ENCODE measurements at regions not wholly inside any gene's neighbourhood (a gene's known extent, or its start where the extent isn't known, plus 50 kb on each side); places are given as distances from the start of the nearest gene placed in this dataset.

DNA sequence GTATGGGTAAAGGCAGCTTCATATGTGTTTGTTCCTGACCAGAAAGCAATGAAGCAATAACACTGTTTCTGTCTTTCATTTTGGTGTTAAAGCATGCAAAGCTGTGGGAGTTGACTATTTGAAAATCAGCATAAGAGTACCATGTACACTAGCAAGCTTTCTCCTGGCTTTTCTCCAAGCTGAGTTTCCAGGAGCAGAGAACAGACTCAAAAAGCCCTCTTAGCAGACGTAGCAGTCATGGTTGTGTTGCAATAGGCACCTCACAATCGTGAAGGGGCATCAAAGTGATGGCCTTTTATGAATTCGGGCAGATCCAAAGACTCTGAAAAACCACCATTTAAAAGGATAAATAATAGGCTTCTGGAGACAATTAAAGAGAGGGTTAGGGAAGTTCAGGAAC is 159.7 kb downstream of the PTGER3 start:
- Histone ChIP-seq H3K27me3 (ENCODE audit: insufficient read depth, low read length) (no peaks in the 10 kb centered on the region), H3K79me2 (ENCODE audit: insufficient read depth, low read length) (no peaks in the 10 kb centered on the region), H3K27ac (ENCODE audit: low read depth, low read length) (no peak overlapping the region), H3K9me3 (ENCODE audit: low read depth, low read length) (no peaks in the 10 kb centered on the region), H4K20me1 (ENCODE audit: insufficient read depth, low read length) (no peaks in the 10 kb centered on the region), H3K4me3 (ENCODE audit: insufficient read depth, low read length) (no peak overlapping the region), H3K4me2 (ENCODE audit: insufficient read depth, low read length) (no peak overlapping the region), H2AFZ (ENCODE audit: low read length) (no peak overlapping the region), H3K36me3 (ENCODE audit: insufficient read depth, low read length) (no peaks in the 10 kb centered on the region), H3K4me1 (ENCODE audit: insufficient read depth, low read length) (no peaks in the 10 kb centered on the region)
- TF ChIP-seq, protein P1, sequence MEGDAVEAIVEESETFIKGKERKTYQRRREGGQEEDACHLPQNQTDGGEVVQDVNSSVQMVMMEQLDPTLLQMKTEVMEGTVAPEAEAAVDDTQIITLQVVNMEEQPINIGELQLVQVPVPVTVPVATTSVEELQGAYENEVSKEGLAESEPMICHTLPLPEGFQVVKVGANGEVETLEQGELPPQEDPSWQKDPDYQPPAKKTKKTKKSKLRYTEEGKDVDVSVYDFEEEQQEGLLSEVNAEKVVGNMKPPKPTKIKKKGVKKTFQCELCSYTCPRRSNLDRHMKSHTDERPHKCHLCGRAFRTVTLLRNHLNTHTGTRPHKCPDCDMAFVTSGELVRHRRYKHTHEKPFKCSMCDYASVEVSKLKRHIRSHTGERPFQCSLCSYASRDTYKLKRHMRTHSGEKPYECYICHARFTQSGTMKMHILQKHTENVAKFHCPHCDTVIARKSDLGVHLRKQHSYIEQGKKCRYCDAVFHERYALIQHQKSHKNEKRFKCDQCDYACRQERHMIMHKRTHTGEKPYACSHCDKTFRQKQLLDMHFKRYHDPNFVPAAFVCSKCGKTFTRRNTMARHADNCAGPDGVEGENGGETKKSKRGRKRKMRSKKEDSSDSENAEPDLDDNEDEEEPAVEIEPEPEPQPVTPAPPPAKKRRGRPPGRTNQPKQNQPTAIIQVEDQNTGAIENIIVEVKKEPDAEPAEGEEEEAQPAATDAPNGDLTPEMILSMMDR (IDR thresholded peaks at IDR 0.05; ENCODE audit: extremely low read depth, low read depth, low read length): no peak
- no peak for DNase-seq (ENCODE audit: insufficient read length, low spot score, missing footprints)

DNA sequence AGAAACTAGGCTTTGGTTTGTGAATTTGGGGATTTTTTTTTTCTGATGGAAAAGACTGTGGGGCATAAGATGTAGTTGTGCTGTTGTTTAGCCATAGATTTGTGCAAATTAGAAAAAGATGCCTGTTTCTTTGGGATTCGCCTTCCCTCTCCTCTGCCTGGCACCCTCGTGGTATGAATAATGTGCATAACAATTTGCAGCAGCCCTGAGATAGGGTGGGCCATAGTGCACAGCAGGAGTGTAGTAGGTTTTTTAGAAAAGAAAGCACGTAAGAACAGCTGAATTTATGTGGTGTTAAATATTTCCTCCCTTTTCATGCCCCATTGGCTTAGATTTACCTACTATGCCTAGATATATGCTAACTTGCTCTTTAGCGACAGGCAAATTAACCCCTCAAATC is 158.9 kb downstream of the PTGER3 start:
- H3K4me3 ChIP-seq (ENCODE audit: insufficient read depth, low read length): no peak overlapping the region
- no peaks in the 10 kb centered on the region for H3K27me3 ChIP-seq (ENCODE audit: insufficient read depth, low read length)
- no peaks in the 10 kb centered on the region for H3K4me1 ChIP-seq (ENCODE audit: insufficient read depth, low read length)
- H3K27ac ChIP-seq (ENCODE audit: low read depth, low read length): no peak overlapping the region
- DNase-seq (ENCODE audit: insufficient read length, low spot score, missing footprints): no peak
- H3K79me2 ChIP-seq (ENCODE audit: insufficient read depth, low read length): no peaks in the 10 kb centered on the region
- TF ChIP-seq, protein P1 (IDR thresholded peaks at IDR 0.05; ENCODE audit: extremely low read depth, low read depth, low read length): no peak
- no peak overlapping the region for H2AFZ ChIP-seq (ENCODE audit: low read length)
- no peaks in the 10 kb centered on the region for H3K36me3 ChIP-seq (ENCODE audit: insufficient read depth, low read length)
- no peak overlapping the region for H3K4me2 ChIP-seq (ENCODE audit: insufficient read depth, low read length)
- H3K9me3 ChIP-seq (ENCODE audit: low read depth, low read length): no peaks in the 10 kb centered on the region
- no peaks in the 10 kb centered on the region for H4K20me1 ChIP-seq (ENCODE audit: insufficient read depth, low read length)

DNA sequence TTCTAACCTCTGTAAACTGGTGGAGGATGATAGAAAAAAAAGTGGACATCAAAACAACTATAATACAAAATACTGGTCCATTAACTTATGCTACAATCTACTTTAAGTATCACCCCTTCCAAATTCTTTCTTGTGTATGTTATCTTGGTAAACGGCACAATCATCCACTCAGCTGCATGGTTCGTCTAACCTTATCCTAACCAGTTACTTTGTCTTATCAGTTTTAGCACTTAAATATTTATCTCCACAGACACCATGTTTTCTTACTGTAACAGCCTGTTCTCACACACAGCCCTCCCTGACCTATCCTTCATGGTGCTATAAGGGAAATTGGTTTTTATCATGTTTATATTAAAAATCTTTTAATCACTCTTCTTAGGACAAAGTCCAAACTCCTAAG is 157.2 kb downstream of the PTGER3 start:
- Histone ChIP-seq H3K9me3 (ENCODE audit: low read depth, low read length) (no peaks in the 10 kb centered on the region), H2AFZ (ENCODE audit: low read length) (no peak overlapping the region), H3K4me2 (ENCODE audit: insufficient read depth, low read length) (no peak overlapping the region), H3K27ac (ENCODE audit: low read depth, low read length) (no peak overlapping the region), H3K79me2 (ENCODE audit: insufficient read depth, low read length) (no peaks in the 10 kb centered on the region), H4K20me1 (ENCODE audit: insufficient read depth, low read length) (no peaks in the 10 kb centered on the region), H3K36me3 (ENCODE audit: insufficient read depth, low read length) (no peaks in the 10 kb centered on the region), H3K4me1 (ENCODE audit: insufficient read depth, low read length) (no peaks in the 10 kb centered on the region), H3K27me3 (ENCODE audit: insufficient read depth, low read length) (no peaks in the 10 kb centered on the region), H3K4me3 (ENCODE audit: insufficient read depth, low read length) (no peak overlapping the region)
- TF ChIP-seq, protein P1 (IDR thresholded peaks at IDR 0.05; ENCODE audit: extremely low read depth, low read depth, low read length): no peak
- DNase-seq (ENCODE audit: insufficient read length, low spot score, missing footprints): no peak

DNA sequence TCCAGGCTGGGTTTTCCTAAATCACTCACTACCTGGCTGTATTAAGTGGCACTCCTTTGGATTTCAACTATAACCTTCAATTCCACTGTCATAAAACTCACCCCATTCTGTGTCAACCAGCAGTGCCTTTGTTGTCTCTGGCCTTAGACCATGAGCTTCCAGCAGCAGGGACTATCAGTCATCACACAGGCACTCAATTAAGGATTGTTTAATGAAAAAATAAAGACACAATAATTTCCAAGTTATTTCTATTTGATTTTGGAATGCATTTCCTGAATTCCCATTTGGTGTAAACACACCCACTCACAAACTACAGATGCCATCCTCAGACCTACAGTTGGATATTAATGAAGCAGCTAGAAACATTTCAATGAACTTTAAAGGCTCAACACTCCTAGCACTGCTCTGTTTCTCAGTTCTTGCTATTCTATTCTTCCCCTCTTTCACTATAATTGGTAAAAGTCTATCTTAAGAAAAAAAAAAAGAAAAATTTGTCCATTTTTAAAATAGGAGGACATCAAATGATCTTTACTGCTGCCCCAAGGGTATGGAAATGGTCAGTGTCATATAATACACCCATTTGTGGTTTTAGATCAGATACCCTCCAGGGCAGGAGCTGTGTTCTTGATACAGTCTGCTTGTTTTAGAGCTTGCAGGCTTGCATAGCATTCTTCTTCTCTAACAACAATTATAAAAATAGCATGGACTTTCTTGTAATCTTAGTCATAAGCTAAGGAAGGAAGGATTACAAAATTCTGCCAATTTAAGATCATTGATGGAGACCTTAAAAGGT is 156.4 kb downstream of the PTGER3 start:
- Histone ChIP-seq H3K27me3 (ENCODE audit: insufficient read depth, low read length) (no peaks in the 10 kb centered on the region), H3K4me1 (ENCODE audit: insufficient read depth, low read length) (no peaks in the 10 kb centered on the region), H2AFZ (ENCODE audit: low read length) (no peak overlapping the region), H3K79me2 (ENCODE audit: insufficient read depth, low read length) (no peaks in the 10 kb centered on the region), H3K4me2 (ENCODE audit: insufficient read depth, low read length) (no peak overlapping the region), H3K9me3 (ENCODE audit: low read depth, low read length) (no peaks in the 10 kb centered on the region), H3K4me3 (ENCODE audit: insufficient read depth, low read length) (no peak overlapping the region), H3K36me3 (ENCODE audit: insufficient read depth, low read length) (no peaks in the 10 kb centered on the region), H3K27ac (ENCODE audit: low read depth, low read length) (no peak overlapping the region), H4K20me1 (ENCODE audit: insufficient read depth, low read length) (no peaks in the 10 kb centered on the region)
- TF ChIP-seq, protein P1 (IDR thresholded peaks at IDR 0.05; ENCODE audit: extremely low read depth, low read depth, low read length): no peak
- no peak for DNase-seq (ENCODE audit: insufficient read length, low spot score, missing footprints)

Measured in osteoblast (primary cell).